ENCODE measurements at regions not wholly inside any gene's neighbourhood (a gene's known extent, or its start where the extent isn't known, plus 50 kb on each side); places are given as distances from the start of the nearest gene placed in this dataset.

- Histone ChIP-seq H3K27ac (ENCODE audit: low read length) (no peak overlapping the region), H3K4me3 (ENCODE audit: low read length) (no peak overlapping the region), H3K4me1 (ENCODE audit: insufficient read depth, low read length) (peaks cover 2% of the 10 kb centered on the region; the same call in 1 of the 2 replicates), H3K36me3 (ENCODE audit: insufficient read depth, low read depth, low read length) (no peaks in the 10 kb centered on the region), H3K9ac (ENCODE audit: low read depth, low read length) (no peak overlapping the region), H3K27me3 (ENCODE audit: insufficient read depth, low read length) (no peaks in the 10 kb centered on the region), H3K9me3 (ENCODE audit: insufficient read depth, low read depth, low read length) (no peaks in the 10 kb centered on the region)
These were observed 1188.0 kb downstream of the UQCRFS1 start for GRCh38 chr19:28024920-28025319.

DNA sequence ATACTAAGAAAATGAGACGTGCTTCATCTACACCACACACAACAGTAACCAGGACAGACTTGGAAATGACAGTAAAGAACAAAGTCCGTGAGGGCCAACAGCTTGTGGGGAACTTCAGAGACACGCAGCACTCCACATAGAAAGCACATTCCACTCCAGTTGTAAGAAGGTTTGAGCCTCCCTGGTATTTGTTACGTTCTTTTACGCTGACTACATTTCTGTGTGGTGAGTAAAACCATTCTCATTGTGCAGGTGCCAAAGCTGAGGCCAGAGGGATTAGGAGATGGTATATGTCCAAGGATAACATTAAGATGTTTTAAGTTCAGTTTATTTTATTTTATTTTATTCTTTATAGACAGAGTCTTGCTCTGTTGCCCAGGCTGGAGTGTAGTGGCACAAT is 1189.9 kb downstream of the UQCRFS1 start:
- Histone ChIP-seq H3K4me1 (ENCODE audit: insufficient read depth, low read length) (peaks cover 2% of the 10 kb centered on the region; the same call in 1 of the 2 replicates), H3K27me3 (ENCODE audit: insufficient read depth, low read length) (no peaks in the 10 kb centered on the region), H3K4me3 (ENCODE audit: low read length) (no peak overlapping the region), H3K9ac (ENCODE audit: low read depth, low read length) (no peak overlapping the region), H3K9me3 (ENCODE audit: insufficient read depth, low read depth, low read length) (no peaks in the 10 kb centered on the region), H3K36me3 (ENCODE audit: insufficient read depth, low read depth, low read length) (no peaks in the 10 kb centered on the region), H3K27ac (ENCODE audit: low read length) (no peak overlapping the region)

DNA sequence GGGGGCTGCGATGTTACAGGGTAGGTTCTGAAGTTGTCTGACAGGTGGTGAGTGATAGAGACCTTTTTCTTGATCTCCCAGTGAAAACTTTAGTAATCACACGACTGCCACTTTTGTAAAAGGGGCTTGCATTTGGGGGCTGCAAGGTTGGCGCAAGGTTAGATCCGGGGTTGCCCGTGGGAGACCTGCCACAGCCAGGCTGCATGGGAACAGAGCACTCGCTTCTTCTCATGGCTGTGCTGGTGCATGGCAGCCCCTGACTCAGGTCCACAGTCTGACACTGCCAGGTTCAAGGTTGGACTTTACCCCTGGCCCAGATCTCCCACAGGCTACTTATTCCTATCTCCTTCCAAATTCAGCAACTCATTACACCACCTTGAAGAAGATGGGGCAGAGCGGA is 1190.4 kb downstream of the UQCRFS1 start:
- H3K27ac ChIP-seq (ENCODE audit: low read length), result no peak overlapping the region

DNA sequence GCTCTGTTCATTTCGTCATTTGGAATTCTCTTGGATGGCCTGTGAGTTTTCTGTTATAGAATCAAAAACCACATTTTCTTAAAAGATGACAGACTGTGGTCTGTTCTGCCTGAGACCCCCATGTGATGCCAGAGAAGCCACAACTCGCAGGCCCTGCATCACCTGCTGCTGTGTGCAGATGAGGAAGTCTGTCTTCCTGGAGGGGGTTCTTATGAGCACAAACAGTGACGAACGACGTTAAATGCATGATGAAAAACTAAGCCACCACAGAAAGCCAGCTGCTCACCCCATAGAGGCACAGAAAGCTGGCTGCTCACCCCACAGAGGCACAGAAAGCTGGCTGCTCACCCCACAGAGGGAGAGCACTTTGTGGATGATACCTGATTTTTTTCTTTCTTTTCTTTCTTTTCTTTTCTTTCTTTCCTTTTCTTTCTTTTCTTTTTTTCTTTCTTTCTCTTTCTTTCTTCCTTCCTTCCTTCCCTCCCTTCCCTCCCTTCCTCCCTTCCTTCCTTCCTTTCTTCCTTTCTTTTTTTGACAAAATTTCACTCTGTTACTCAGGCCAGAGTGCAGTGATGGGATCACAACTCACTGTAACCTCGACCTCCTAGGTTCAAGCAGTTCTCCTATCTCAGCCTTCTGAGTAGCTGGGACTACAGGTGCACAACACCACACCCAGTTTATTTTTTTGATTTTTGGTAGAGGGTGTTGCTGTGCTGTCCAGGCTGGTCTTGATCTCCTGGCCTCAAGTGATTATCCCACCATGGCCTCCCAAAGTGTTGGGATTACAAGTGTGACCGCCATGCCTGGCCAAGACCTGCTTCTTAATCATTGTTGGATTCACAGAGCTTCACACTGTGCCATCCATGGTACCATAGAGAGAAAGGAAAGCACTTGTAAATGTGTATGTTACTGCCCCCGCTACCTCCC is 1191.4 kb downstream of the UQCRFS1 start:
- Histone ChIP-seq H3K9ac (ENCODE audit: low read depth, low read length) (no peak overlapping the region), H3K4me3 (ENCODE audit: low read length) (no peak overlapping the region), H3K36me3 (ENCODE audit: insufficient read depth, low read depth, low read length) (no peaks in the 10 kb centered on the region), H3K9me3 (ENCODE audit: insufficient read depth, low read depth, low read length) (no peaks in the 10 kb centered on the region), H3K27me3 (ENCODE audit: insufficient read depth, low read length) (no peaks in the 10 kb centered on the region), H3K4me1 (ENCODE audit: insufficient read depth, low read length) (peaks cover 2% of the 10 kb centered on the region; the same call in 1 of the 2 replicates), H3K27ac (ENCODE audit: low read length) (no peak overlapping the region)

More for the DNA sequence above, 1190.4 kb downstream of the UQCRFS1 start:
- H3K4me1 ChIP-seq (ENCODE audit: insufficient read depth, low read length), result peaks cover 2% of the 10 kb centered on the region; the same call in 1 of the 2 replicates
- H3K27me3 ChIP-seq (ENCODE audit: insufficient read depth, low read length), result no peaks in the 10 kb centered on the region
- H3K9ac ChIP-seq (ENCODE audit: low read depth, low read length), result no peak overlapping the region
- H3K4me3 ChIP-seq (ENCODE audit: low read length), result no peak overlapping the region
- no peaks in the 10 kb centered on the region for H3K36me3 ChIP-seq (ENCODE audit: insufficient read depth, low read depth, low read length)
- no peaks in the 10 kb centered on the region for H3K9me3 ChIP-seq (ENCODE audit: insufficient read depth, low read depth, low read length)

GRCh38 chr19:28020619-28021258 is 1192.2 kb downstream of the UQCRFS1 start:
- Histone ChIP-seq H3K27ac (ENCODE audit: low read length) (no peak overlapping the region), H3K4me3 (ENCODE audit: low read length) (no peak overlapping the region), H3K9me3 (ENCODE audit: insufficient read depth, low read depth, low read length) (no peaks in the 10 kb centered on the region), H3K4me1 (ENCODE audit: insufficient read depth, low read length) (peaks cover 2% of the 10 kb centered on the region; the same call in 1 of the 2 replicates), H3K27me3 (ENCODE audit: insufficient read depth, low read length) (no peaks in the 10 kb centered on the region), H3K36me3 (ENCODE audit: insufficient read depth, low read depth, low read length) (no peaks in the 10 kb centered on the region), H3K9ac (ENCODE audit: low read depth, low read length) (no peak overlapping the region)

DNA sequence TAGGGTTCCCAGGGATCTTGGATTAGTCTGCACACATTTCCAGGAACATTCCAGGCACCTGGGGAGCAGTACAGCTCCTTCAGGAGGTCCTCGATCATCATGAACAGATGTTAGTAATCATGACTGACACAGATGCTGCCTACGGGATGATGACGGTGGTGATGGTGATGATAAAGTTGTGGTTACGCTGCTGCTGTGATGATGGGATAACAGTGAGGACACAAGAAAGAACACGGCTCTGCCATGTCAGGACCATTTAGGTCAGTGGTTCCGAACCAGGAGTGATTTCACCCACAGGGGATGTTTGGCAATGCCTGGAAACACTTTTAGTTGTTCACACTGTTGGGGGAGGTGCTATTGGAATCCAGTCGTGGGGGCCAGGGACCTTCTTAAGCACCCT is 1193.0 kb downstream of the UQCRFS1 start:
- H3K4me1 ChIP-seq (ENCODE audit: insufficient read depth, low read length), result peaks cover 2% of the 10 kb centered on the region; the same call in 1 of the 2 replicates
- H3K9me3 ChIP-seq (ENCODE audit: insufficient read depth, low read depth, low read length), result no peaks in the 10 kb centered on the region
- no peaks in the 10 kb centered on the region for H3K27me3 ChIP-seq (ENCODE audit: insufficient read depth, low read length)
- no peak overlapping the region for H3K27ac ChIP-seq (ENCODE audit: low read length)
- H3K4me3 ChIP-seq (ENCODE audit: low read length), result no peak overlapping the region
- no peaks in the 10 kb centered on the region for H3K36me3 ChIP-seq (ENCODE audit: insufficient read depth, low read depth, low read length)
- H3K9ac ChIP-seq (ENCODE audit: low read depth, low read length), result no peak overlapping the region

GRCh38 chr19:28019371-28019770 is 1193.6 kb downstream of the UQCRFS1 start:
- Histone ChIP-seq H3K9ac (ENCODE audit: low read depth, low read length) (no peak overlapping the region), H3K27ac (ENCODE audit: low read length) (no peak overlapping the region), H3K9me3 (ENCODE audit: insufficient read depth, low read depth, low read length) (no peaks in the 10 kb centered on the region), H3K4me1 (ENCODE audit: insufficient read depth, low read length) (peaks cover 2% of the 10 kb centered on the region; the same call in 1 of the 2 replicates), H3K36me3 (ENCODE audit: insufficient read depth, low read depth, low read length) (no peaks in the 10 kb centered on the region), H3K27me3 (ENCODE audit: insufficient read depth, low read length) (no peaks in the 10 kb centered on the region), H3K4me3 (ENCODE audit: low read length) (no peak overlapping the region)

DNA sequence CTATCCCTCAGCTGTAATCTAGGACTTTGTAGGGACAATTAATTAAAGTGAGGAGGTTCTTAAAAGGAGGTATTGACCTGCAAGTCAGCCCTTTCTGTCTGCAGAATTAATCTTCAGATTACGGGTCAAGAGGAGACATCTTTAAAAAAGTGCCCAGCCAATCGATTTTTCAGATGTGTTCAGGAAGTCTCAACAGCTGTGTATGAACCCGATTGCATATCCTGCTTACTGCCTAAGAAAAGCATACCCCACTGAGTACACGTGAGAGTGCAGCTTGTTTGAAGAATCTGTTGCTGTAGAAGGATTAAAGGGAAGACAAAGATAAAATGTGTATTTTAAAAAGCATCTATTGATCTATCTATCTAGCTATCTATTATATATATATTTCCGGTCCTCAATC is 1194.5 kb downstream of the UQCRFS1 start:
- Histone ChIP-seq H3K4me3 (ENCODE audit: low read length) (no peak overlapping the region), H3K27ac (ENCODE audit: low read length) (no peak overlapping the region), H3K9me3 (ENCODE audit: insufficient read depth, low read depth, low read length) (no peaks in the 10 kb centered on the region)

GRCh38 chr19:28014615-28015405 is 1198.1 kb downstream of the UQCRFS1 start:
- Histone ChIP-seq H3K9ac (ENCODE audit: low read depth, low read length) (no peak overlapping the region), H3K27me3 (ENCODE audit: insufficient read depth, low read length) (no peaks in the 10 kb centered on the region), H3K36me3 (ENCODE audit: insufficient read depth, low read depth, low read length) (no peaks in the 10 kb centered on the region), H3K4me1 (ENCODE audit: insufficient read depth, low read length) (no peaks in the 10 kb centered on the region), H3K4me3 (ENCODE audit: low read length) (no peak overlapping the region), H3K9me3 (ENCODE audit: insufficient read depth, low read depth, low read length) (no peaks in the 10 kb centered on the region), H3K27ac (ENCODE audit: low read length) (no peak overlapping the region)

More for the DNA sequence above, 1194.5 kb downstream of the UQCRFS1 start:
- H3K27me3 ChIP-seq (ENCODE audit: insufficient read depth, low read length), result no peaks in the 10 kb centered on the region
- H3K4me1 ChIP-seq (ENCODE audit: insufficient read depth, low read length), result peaks cover 2% of the 10 kb centered on the region; the same call in 1 of the 2 replicates
- H3K9ac ChIP-seq (ENCODE audit: low read depth, low read length), result no peak overlapping the region
- H3K36me3 ChIP-seq (ENCODE audit: insufficient read depth, low read depth, low read length), result no peaks in the 10 kb centered on the region

- H3K27me3 ChIP-seq (ENCODE audit: insufficient read depth, low read length), result no peaks in the 10 kb centered on the region
- H3K9ac ChIP-seq (ENCODE audit: low read depth, low read length), result no peak overlapping the region
- no peaks in the 10 kb centered on the region for H3K36me3 ChIP-seq (ENCODE audit: insufficient read depth, low read depth, low read length)
- no peak overlapping the region for H3K27ac ChIP-seq (ENCODE audit: low read length)
- H3K4me3 ChIP-seq (ENCODE audit: low read length), result no peak overlapping the region
- no peaks in the 10 kb centered on the region for H3K4me1 ChIP-seq (ENCODE audit: insufficient read depth, low read length)
- no peaks in the 10 kb centered on the region for H3K9me3 ChIP-seq (ENCODE audit: insufficient read depth, low read depth, low read length)
These were observed 1200.6 kb downstream of the UQCRFS1 start for GRCh38 chr19:28012361-28012760.

DNA sequence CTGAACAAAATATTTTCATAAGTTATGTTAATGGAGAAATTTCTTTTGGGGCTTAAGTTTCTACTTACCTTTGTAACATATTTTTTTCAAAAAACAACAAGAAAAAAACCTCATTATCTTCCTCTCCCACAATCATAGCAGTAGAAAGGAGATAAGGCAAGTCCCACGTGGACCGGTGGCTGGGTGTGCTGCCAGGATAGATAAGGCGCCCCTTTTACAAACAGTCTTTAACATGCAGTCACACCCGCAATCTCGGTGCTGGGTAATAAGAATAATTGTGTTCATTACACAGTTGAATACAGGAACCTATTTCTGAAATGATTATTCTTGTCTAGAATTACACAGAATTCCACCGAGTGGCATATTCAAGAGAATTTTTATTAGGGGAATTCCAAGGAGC is 1202.3 kb downstream of the UQCRFS1 start:
- Histone ChIP-seq H3K4me1 (ENCODE audit: insufficient read depth, low read length) (no peaks in the 10 kb centered on the region), H3K27me3 (ENCODE audit: insufficient read depth, low read length) (no peaks in the 10 kb centered on the region), H3K9ac (ENCODE audit: low read depth, low read length) (no peak overlapping the region), H3K9me3 (ENCODE audit: insufficient read depth, low read depth, low read length) (no peaks in the 10 kb centered on the region), H3K27ac (ENCODE audit: low read length) (no peak overlapping the region), H3K4me3 (ENCODE audit: low read length) (no peak overlapping the region), H3K36me3 (ENCODE audit: insufficient read depth, low read depth, low read length) (no peaks in the 10 kb centered on the region)
